Activated CD4-positive, CD25-positive, alpha-beta regulatory T cell (primary cell): ENCODE measurements at regions not wholly inside any gene's neighbourhood (a gene's known extent, or its start where the extent isn't known, plus 50 kb on each side); places are given as distances from the start of the nearest gene placed in this dataset.
"Not testable (repeated sequence)": the region's sequence is repeated elsewhere in the genome, so short reads cannot be mapped to it uniquely, and the experiment has no call there.

Experiments
- DNase-seq, 4 experiments: peaks; one replicate each; lab custom pipeline; 2025; lab: John Stamatoyannopoulos, UW

- DNase-seq = not testable (repeated sequence)
Measured at GRCh38 chr9:63912451-63912850, 1372.6 kb downstream of the FOXD4L5 start.

GRCh38 chr9:63909076-63909475, 1375.9 kb downstream of the FOXD4L5 start:
- not testable (repeated sequence) for DNase-seq

GRCh38 chr9:63899637-63900190, 1385.3 kb downstream of the FOXD4L5 start:
- DNase-seq = not testable (repeated sequence)

- DNase-seq = not testable (repeated sequence)
Measured at GRCh38 chr9:63881386-63881785, 1403.6 kb downstream of the FOXD4L5 start.

- DNase-seq = not testable (repeated sequence)
Measured at GRCh38 chr9:63876380-63876779, 1408.6 kb downstream of the FOXD4L5 start.

- DNase-seq = no peak
Measured at GRCh38 chr9:63859475-63860215, 1425.4 kb downstream of the FOXD4L5 start.

- not testable (repeated sequence) for DNase-seq
Measured at GRCh38 chr9:63859090-63859474, 1425.9 kb downstream of the FOXD4L5 start.

- DNase-seq = not testable (repeated sequence)
Measured at GRCh38 chr9:63853140-63853751, 1431.8 kb downstream of the FOXD4L5 start.

GRCh38 chr9:63824804-63825203, 1460.2 kb downstream of the FOXD4L5 start:
- DNase-seq = not testable (repeated sequence)

- DNase-seq = not testable (repeated sequence)
Measured at GRCh38 chr9:63823375-63824201, 1461.4 kb downstream of the FOXD4L5 start.

- not testable (repeated sequence) for DNase-seq
Measured at GRCh38 chr9:63822615-63823374, 1462.2 kb downstream of the FOXD4L5 start.

- DNase-seq = not testable (repeated sequence)
Measured at GRCh38 chr9:63821293-63821692, 1463.7 kb downstream of the FOXD4L5 start.

- DNase-seq = not testable (repeated sequence)
Measured at GRCh38 chr9:63820882-63821281, 1464.1 kb downstream of the FOXD4L5 start.

- not testable (repeated sequence) for DNase-seq
Measured at GRCh38 chr9:63820383-63820782, 1464.6 kb downstream of the FOXD4L5 start.

- no peak for DNase-seq
Measured at GRCh38 chr9:63817622-63818518, 1467.1 kb downstream of the FOXD4L5 start.

- no peak for DNase-seq
Measured at GRCh38 chr9:63816751-63817621, 1468.0 kb downstream of the FOXD4L5 start.

- not testable (repeated sequence) for DNase-seq
Measured at GRCh38 chr9:63814970-63815669, 1469.9 kb downstream of the FOXD4L5 start.

- not testable (repeated sequence) for DNase-seq
Measured at GRCh38 chr9:63813391-63814021, 1471.5 kb downstream of the FOXD4L5 start.
